ENCODE measurements at regions not wholly inside any gene's neighbourhood (a gene's known extent, or its start where the extent isn't known, plus 50 kb on each side); places are given as distances from the start of the nearest gene placed in this dataset.

DNA sequence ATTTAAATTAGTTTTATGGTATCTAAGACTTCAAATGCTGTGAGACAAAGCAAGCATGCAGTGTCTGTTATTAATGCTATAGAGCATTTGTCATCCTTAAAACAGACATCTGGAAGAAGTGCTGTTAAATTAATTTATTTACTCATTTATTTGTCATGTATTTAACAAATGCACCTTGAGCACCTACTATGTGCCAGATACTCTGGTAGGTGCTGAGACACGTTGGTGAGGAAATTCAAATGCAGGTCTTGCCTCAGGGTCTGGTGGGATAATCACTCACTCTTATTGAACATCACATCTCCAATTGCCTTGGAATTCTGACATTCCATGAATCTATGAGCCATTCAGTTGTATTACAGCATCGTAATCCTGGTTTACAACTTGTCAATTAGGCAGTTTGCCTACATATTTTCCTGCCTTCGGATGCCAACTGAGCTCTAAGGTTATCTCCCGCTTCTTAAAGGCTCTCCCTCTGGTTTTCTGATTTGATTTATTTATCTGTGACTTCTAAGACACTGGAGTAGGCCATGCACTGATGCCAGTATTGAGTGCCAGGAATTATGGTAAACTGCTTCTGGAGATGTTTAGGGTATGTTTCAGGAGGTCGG lies 56.0 kb upstream of the RPS23 start:
- TF ChIP-seq TAF1 (CRISPR knock-in tag; IDR thresholded peaks at IDR 0.05) (no peak), RAD51 (IDR thresholded peaks at IDR 0.05; ENCODE audit: borderline replicate concordance) (no peak), SMC3 (IDR thresholded peaks at IDR 0.05; ENCODE audit: low read length) (no peak), ZFX (CRISPR knock-in tag; IDR thresholded peaks at IDR 0.05; ENCODE audit: low read depth) (no peak), TEAD2 (CRISPR knock-in tag; IDR thresholded peaks at IDR 0.05) (no peak), GATAD2A (CRISPR knock-in tag; IDR thresholded peaks at IDR 0.05) (no peak)
- TF ChIP-seq, protein P1, sequence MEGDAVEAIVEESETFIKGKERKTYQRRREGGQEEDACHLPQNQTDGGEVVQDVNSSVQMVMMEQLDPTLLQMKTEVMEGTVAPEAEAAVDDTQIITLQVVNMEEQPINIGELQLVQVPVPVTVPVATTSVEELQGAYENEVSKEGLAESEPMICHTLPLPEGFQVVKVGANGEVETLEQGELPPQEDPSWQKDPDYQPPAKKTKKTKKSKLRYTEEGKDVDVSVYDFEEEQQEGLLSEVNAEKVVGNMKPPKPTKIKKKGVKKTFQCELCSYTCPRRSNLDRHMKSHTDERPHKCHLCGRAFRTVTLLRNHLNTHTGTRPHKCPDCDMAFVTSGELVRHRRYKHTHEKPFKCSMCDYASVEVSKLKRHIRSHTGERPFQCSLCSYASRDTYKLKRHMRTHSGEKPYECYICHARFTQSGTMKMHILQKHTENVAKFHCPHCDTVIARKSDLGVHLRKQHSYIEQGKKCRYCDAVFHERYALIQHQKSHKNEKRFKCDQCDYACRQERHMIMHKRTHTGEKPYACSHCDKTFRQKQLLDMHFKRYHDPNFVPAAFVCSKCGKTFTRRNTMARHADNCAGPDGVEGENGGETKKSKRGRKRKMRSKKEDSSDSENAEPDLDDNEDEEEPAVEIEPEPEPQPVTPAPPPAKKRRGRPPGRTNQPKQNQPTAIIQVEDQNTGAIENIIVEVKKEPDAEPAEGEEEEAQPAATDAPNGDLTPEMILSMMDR (CRISPR knock-in tag; IDR thresholded peaks at IDR 0.05): no peak

All from HepG2 (cell line).